ENCODE measurements at regions not wholly inside any gene's neighbourhood (a gene's known extent, or its start where the extent isn't known, plus 50 kb on each side); places are given as distances from the start of the nearest gene placed in this dataset.

GRCh38 chr3:193085655-193086054, 155.4 kb upstream of the PLAAT1 start:
- no peak for TF ChIP-seq RAD21 (IDR thresholded peaks at IDR 0.05; ENCODE audit: low read depth)
- TF ChIP-seq EP300 (IDR thresholded peaks at IDR 0.05; ENCODE audit: borderline replicate concordance) = no peak
